Panc1 (cell line): ENCODE measurements at regions not wholly inside any gene's neighbourhood (a gene's known extent, or its start where the extent isn't known, plus 50 kb on each side); places are given as distances from the start of the nearest gene placed in this dataset.

Experiments used
- ATAC-seq: fragments of 200-7000 bp; cut with Tn5 transposase; 2 replicates; pipeline ENCODE4 v1.9.1; 2020; ENCODE audit warnings: mild to moderate bottlenecking, moderate library complexity
- BruUV-seq: library from RNA; stranded (reverse); fragments of 400-500 nt; replicated peaks from 2 replicates; lab custom pipeline; 2021; lab: Mats Ljungman, UMichigan
- CTCF ChIA-PET: fragments of 300-600 bp; sonication (Branson Sonifier 250); formaldehyde crosslinking; loops from one replicate; lab custom pipeline; 2022; ENCODE audit warnings: antibody characterized with exemption; lab: Charles Lee
- POLR2A ChIA-PET: fragments of 300-600 bp; sonication (Branson Sonifier 250); formaldehyde crosslinking; loops from one replicate; lab custom pipeline; 2022; ENCODE audit warnings: antibody characterized with exemption; lab: Charles Lee
- DNase-seq: peaks from one replicate; pipeline ENCODE4 v3.0.0-alpha.2; 2010; ENCODE audit warnings: low read depth, low spot score
- H3K27ac ChIP-seq: 2 replicates; pipeline ENCODE4 v1.5.1; 2011; ENCODE audit warnings: mild to moderate bottlenecking, low read length, inconsistent platforms
- H3K27me3 ChIP-seq: fragments of 200-500 bp; sonication (Bioruptor generic); 2 replicates; pipeline ENCODE4 v1.6.0; 2014; ENCODE audit warnings: low read length, inconsistent platforms; ENCODE audit not compliant: control insufficient read depth, insufficient read depth
- H3K36me3 ChIP-seq: fragments of 200-500 bp; sonication (Bioruptor generic); 2 replicates; pipeline ENCODE4 v1.5.1; 2014; ENCODE audit warnings: inconsistent platforms, mild to moderate bottlenecking, low read length, moderate library complexity; ENCODE audit not compliant: control insufficient read depth, insufficient read depth
- H3K4me1 ChIP-seq: 2 replicates; pipeline ENCODE4 v1.5.1; 2011; ENCODE audit warnings: inconsistent platforms, mild to moderate bottlenecking, low read length, moderate library complexity; ENCODE audit not compliant: control insufficient read depth, insufficient read depth
- H3K4me3 ChIP-seq, 2 experiments: 2 replicates each; pipeline ENCODE4 v1.5.1; 2011 to 2012; ENCODE audit warnings: low read depth in 2 of 2, low read length in 2 of 2, mild to moderate bottlenecking in 2 of 2, inconsistent platforms in 1 of 2, moderate library complexity in 1 of 2
- H3K9me3 ChIP-seq: fragments of 200-500 bp; sonication (Bioruptor generic); 2 replicates; pipeline ENCODE4 v1.5.1; 2014; ENCODE audit warnings: low read depth, mild to moderate bottlenecking, inconsistent platforms, low read length, moderate library complexity; ENCODE audit not compliant: control insufficient read depth, insufficient read depth
- POLR2AphosphoS5 ChIP-seq: IDR thresholded peaks from 2 replicates; pipeline ENCODE4 v1.6.1; 2012; ENCODE audit warnings: mild to moderate bottlenecking, low read depth, low read length, moderate library complexity
- SIN3A ChIP-seq: IDR thresholded peaks from 2 replicates; pipeline ENCODE4 v1.6.1; 2012; ENCODE audit warnings: low read depth, mild to moderate bottlenecking, low read length, moderate library complexity, borderline replicate concordance; ENCODE audit not compliant: insufficient read depth
- TCF7L2 ChIP-seq: IDR thresholded peaks from 2 replicates; pipeline ENCODE4 v1.6.1; 2011; ENCODE audit warnings: mild to moderate bottlenecking, low read depth, low read length, inconsistent platforms
- in situ Hi-C: cut with HindIII; loops from 2 replicates; pipeline ENCODE4 v1.10.0; 2016; ENCODE audit warnings: low sequenced_read_pairs, low pct_unique_long_range_greater_than_20kb
- intact Hi-C: fragments of 100-400 bp; cut with micrococcal nuclease; formaldehyde crosslinking; loops from one replicate; pipeline ENCODE4 v1.10.0; 2022; ENCODE audit not compliant: unreplicated experiment
- TF ChIP-seq, protein P1 (sequence below): fragments of 450-650 bp; IDR thresholded peaks from 2 replicates; pipeline ENCODE4 v1.5.1; 2017; ENCODE audit warnings: mild to moderate bottlenecking
- TF ChIP-seq, protein P2 (sequence below), 2 experiments: IDR thresholded peaks; 2 replicates each; pipeline ENCODE4 v1.6.1; 2011 to 2012; ENCODE audit warnings: low read depth in 2 of 2, control low read depth in 1 of 2, low read length in 1 of 2, mild to moderate bottlenecking in 1 of 2, moderate library complexity in 1 of 2; ENCODE audit not compliant: insufficient read depth in 1 of 2

DNA sequence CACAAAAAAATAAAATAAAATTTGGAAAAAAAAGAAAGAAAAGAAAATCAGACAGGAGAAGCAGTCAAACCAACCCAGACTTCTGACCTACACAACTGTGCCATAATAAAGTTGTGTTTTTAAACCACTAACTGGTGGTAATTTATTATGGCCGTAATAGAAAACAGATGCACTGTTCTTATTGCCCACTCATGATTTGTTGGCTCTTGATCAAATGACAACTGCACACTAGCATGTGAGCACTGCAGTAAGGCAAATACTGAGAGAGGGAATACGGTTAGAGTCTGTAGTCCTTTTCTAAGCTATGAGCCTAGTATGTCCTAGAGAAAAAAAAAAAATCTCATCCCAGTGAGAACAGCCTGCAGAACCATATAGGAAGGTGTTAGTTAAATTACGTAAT lies 61.2 kb upstream of the TNR start:
- Histone ChIP-seq H3K9me3 (no peaks in the 10 kb centered on the region), H3K4me1 (no peaks in the 10 kb centered on the region), H3K36me3 (no peaks in the 10 kb centered on the region), H3K27me3 (peaks cover 3% of the 10 kb centered on the region; the same call in 1 of the 2 replicates), H3K27ac (no peak overlapping the region), H3K4me3 (no peak overlapping the region)
- ChIA-PET POLR2A (no interaction called here), CTCF (no interaction called here)
- no peak for ATAC-seq
- TF ChIP-seq TCF7L2, result no peak
- no peak for DNase-seq
- in situ Hi-C loops, result no loop called here
- no TSS peak for BruUV-seq
- intact Hi-C loops, result no loop called here

DNA sequence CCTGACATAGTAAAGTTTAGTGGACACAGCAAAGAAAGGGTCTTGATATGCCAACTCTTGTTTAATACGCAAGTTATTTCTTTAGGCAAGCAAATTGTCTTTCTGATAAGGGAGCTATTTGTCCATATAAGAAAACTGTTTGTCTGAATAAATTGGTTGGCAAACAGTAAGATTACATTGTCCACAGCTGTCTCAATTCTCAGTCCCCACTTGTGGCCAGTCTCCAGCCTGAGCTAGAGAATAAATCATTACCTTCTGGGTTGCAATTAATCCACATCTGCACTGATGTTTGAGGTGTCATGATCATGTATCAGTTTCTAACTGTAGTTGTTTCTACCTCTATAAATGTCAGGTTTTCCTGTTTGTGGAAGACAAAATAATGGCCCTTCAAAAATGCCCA lies 60.0 kb upstream of the TNR start:
- Histone ChIP-seq H3K4me3 (no peak overlapping the region), H3K36me3 (no peaks in the 10 kb centered on the region), H3K4me1 (no peaks in the 10 kb centered on the region), H3K9me3 (no peaks in the 10 kb centered on the region), H3K27ac (no peak overlapping the region), H3K27me3 (0 out of 2 replicates have a peak, but pooled peaks cover 2% of the 10 kb centered on the region)
- ATAC-seq (no peak), DNase-seq (no peak)
- intact Hi-C loops, result no loop called here
- CTCF ChIA-PET, result no interaction called here
- no peak for TF ChIP-seq POLR2AphosphoS5
- TF ChIP-seq, protein P1, sequence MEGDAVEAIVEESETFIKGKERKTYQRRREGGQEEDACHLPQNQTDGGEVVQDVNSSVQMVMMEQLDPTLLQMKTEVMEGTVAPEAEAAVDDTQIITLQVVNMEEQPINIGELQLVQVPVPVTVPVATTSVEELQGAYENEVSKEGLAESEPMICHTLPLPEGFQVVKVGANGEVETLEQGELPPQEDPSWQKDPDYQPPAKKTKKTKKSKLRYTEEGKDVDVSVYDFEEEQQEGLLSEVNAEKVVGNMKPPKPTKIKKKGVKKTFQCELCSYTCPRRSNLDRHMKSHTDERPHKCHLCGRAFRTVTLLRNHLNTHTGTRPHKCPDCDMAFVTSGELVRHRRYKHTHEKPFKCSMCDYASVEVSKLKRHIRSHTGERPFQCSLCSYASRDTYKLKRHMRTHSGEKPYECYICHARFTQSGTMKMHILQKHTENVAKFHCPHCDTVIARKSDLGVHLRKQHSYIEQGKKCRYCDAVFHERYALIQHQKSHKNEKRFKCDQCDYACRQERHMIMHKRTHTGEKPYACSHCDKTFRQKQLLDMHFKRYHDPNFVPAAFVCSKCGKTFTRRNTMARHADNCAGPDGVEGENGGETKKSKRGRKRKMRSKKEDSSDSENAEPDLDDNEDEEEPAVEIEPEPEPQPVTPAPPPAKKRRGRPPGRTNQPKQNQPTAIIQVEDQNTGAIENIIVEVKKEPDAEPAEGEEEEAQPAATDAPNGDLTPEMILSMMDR, result no peak
- TF ChIP-seq SIN3A, result no peak
- no peak for TF ChIP-seq TCF7L2
- TF ChIP-seq, protein P2, sequence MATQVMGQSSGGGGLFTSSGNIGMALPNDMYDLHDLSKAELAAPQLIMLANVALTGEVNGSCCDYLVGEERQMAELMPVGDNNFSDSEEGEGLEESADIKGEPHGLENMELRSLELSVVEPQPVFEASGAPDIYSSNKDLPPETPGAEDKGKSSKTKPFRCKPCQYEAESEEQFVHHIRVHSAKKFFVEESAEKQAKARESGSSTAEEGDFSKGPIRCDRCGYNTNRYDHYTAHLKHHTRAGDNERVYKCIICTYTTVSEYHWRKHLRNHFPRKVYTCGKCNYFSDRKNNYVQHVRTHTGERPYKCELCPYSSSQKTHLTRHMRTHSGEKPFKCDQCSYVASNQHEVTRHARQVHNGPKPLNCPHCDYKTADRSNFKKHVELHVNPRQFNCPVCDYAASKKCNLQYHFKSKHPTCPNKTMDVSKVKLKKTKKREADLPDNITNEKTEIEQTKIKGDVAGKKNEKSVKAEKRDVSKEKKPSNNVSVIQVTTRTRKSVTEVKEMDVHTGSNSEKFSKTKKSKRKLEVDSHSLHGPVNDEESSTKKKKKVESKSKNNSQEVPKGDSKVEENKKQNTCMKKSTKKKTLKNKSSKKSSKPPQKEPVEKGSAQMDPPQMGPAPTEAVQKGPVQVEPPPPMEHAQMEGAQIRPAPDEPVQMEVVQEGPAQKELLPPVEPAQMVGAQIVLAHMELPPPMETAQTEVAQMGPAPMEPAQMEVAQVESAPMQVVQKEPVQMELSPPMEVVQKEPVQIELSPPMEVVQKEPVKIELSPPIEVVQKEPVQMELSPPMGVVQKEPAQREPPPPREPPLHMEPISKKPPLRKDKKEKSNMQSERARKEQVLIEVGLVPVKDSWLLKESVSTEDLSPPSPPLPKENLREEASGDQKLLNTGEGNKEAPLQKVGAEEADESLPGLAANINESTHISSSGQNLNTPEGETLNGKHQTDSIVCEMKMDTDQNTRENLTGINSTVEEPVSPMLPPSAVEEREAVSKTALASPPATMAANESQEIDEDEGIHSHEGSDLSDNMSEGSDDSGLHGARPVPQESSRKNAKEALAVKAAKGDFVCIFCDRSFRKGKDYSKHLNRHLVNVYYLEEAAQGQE (IDR thresholded peaks at IDR 0.05; ENCODE audit: insufficient read depth in 1 of 2, low read depth in 2 of 2, low read length in 1 of 2), result no peak
- in situ Hi-C loops, result no loop called here
- BruUV-seq, result no TSS peak
- POLR2A ChIA-PET, result no interaction called here

DNA sequence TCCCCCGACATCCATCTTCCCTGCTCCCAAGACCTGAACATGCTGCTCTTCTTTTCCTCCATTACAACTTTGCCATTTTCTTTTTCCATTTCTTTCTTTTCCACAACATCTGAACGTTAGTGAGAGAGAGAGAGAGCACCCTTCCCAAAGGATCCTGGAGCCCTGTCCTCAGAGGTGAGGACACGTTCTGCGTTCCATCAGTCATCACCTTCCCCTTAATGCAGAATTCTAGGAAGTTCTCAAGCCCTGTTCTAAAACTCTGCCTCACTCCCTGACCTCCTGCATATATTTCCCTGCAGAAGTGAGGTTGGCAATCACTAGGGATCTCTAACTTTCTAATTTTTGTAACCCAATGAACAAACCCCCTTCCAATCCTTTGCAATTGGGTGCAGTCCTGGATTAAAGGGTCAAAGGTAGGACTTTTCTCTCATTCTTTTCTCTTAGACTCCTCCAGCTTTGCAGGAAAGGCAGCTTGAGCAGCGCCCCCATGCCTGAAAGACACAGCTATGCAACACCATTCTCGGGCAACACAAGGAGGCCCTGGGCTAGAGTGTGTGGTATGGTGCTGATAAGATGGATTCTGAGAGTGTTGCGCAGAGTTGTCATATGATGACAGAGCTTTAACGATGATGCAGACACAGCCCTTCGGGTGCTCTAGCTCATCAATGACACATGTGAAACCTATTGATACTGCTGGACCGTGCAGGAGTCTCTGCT lies 59.2 kb upstream of the TNR start:
- in situ Hi-C loops, result no loop called here
- CTCF ChIA-PET, result no interaction called here
- no TSS peak for BruUV-seq
- TF ChIP-seq, protein P1, result no peak
- TF ChIP-seq POLR2AphosphoS5 (no peak), SIN3A (no peak)
- no peak overlapping the region for H3K4me3 ChIP-seq
- H3K36me3 ChIP-seq, result no peaks in the 10 kb centered on the region
- H3K27ac ChIP-seq, result no peak overlapping the region
- 0 out of 2 replicates have a peak, but pooled peaks cover 2% of the 10 kb centered on the region for H3K27me3 ChIP-seq
- intact Hi-C loops, result no loop called here
- ATAC-seq (no peak), DNase-seq (no peak)
- no peaks in the 10 kb centered on the region for H3K4me1 ChIP-seq
- POLR2A ChIA-PET, result no interaction called here
- no peaks in the 10 kb centered on the region for H3K9me3 ChIP-seq
